GM20000 (cell line): ENCODE measurements at regions not wholly inside any gene's neighbourhood (a gene's known extent, or its start where the extent isn't known, plus 50 kb on each side); places are given as distances from the start of the nearest gene placed in this dataset.

Experiments used
- DNase-seq: peaks from one replicate; pipeline ENCODE4 v3.0.0; 2012; ENCODE audit warnings: low spot score
- TF ChIP-seq, protein P1 (sequence below): IDR thresholded peaks from 2 replicates; pipeline ENCODE4 v1.5.1; 2012; ENCODE audit warnings: mild to moderate bottlenecking, control low read depth; ENCODE audit errors: extremely low read depth, missing control alignments

DNA sequence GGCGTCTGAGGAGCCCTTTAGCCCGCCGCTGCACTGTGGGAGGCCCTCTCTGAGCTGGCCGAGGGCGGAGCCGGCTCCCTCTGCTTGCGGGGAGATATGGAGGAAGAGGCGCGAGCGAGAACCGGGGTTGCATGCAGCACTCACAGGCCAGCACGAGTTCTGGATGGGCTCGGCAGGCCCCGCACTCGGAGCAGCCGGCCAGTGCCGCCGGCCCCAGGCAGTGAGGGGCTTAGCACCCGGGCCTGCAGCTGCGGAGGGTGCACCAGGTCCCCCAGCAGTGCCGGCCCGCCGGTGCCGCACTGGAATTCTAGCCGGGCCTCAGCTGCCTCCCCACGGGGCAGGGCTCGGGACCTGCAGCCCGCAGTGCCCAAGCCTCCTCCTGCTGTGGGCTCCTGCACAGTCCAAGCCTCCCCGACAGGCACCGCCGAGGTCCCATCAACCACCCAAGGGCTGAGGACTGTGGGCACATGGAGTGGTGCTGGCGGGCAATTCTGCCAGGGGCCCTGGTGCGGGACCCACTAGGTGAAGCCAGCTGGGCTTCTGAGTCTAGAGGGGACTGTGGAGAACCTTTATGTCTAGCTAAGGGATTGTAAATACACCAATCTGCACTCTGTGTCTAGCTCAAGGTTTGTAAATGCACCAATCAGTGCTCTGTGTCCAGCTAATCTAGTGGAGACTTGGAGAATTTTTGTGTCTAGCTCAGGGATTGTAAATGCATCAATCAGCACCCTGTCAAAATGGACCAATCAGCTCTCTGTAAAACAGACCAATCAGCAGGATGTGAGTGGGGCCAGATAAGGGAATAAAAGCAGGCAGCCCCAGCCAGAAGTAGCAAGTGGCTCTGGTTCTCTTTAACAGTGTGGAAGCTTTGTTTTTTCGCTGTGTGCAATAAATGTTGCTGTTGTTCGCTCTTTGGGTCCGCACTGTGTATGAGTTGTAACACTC, 329.7 kb upstream of the JARID2 start:
- TF ChIP-seq, protein P1, sequence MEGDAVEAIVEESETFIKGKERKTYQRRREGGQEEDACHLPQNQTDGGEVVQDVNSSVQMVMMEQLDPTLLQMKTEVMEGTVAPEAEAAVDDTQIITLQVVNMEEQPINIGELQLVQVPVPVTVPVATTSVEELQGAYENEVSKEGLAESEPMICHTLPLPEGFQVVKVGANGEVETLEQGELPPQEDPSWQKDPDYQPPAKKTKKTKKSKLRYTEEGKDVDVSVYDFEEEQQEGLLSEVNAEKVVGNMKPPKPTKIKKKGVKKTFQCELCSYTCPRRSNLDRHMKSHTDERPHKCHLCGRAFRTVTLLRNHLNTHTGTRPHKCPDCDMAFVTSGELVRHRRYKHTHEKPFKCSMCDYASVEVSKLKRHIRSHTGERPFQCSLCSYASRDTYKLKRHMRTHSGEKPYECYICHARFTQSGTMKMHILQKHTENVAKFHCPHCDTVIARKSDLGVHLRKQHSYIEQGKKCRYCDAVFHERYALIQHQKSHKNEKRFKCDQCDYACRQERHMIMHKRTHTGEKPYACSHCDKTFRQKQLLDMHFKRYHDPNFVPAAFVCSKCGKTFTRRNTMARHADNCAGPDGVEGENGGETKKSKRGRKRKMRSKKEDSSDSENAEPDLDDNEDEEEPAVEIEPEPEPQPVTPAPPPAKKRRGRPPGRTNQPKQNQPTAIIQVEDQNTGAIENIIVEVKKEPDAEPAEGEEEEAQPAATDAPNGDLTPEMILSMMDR = no peak
- no peak for DNase-seq

GRCh38 chr6:14917109-14917910, 328.6 kb upstream of the JARID2 start:
- TF ChIP-seq, protein P1 = no peak
- DNase-seq = no peak

GRCh38 chr6:14918200-14918907, 327.5 kb upstream of the JARID2 start:
- TF ChIP-seq, protein P1 = no peak
- DNase-seq = no peak

DNA sequence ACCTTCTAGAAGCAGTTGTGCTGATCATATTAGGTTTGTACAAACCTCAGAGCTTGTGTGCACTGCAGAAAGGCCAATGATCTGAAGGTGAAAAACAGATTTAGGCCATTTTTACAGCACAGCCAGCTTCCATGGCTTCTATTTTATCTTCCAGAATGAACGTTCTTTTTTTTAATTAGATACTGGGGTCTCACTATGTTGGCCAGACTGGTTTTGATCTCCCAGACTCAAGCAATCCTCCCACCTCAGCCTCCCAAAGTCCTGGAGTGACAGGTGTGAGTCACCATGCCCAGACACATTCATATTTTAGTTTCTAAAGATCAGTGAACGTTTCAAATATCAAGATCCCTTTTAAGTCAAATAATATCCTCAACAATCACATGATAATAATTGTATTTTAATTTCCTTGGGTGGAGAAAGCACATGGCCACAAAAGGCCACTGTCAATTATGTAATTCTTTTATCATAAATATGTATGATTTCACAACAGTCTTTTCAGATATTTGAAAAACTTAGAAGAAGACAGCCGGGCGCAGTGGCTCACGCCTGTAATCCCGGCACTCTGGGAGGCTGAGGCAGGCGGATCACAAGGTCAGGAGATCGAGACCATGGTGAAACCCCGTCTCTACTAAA, 326.7 kb upstream of the JARID2 start:
- no peak for DNase-seq
- TF ChIP-seq, protein P1 = no peak

DNA sequence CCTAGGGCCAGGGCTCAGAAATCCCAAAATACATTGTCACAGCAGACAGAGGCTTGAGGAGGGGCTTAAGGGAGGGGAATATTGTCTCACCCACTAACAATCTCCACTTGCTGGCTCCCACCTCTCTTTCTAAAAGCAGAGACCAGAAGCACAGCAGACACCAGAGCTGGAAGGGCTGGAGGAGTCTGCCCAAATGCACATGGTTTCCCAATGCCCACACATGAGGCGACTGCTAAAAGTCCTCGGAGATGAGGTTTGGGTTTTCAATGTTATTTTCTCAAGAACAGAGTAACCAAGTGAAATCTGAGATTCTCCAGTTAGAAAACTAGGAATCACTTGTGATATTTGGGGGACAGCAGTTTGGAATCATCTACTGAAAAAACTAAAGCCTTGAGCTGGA, 325.6 kb upstream of the JARID2 start:
- DNase-seq = no peak
- TF ChIP-seq, protein P1 = no peak

GRCh38 chr6:14921170-14921569, 324.7 kb upstream of the JARID2 start:
- TF ChIP-seq, protein P1 = no peak
- DNase-seq = no peak
